ENCODE measurements at regions not wholly inside any gene's neighbourhood (a gene's known extent, or its start where the extent isn't known, plus 50 kb on each side); places are given as distances from the start of the nearest gene placed in this dataset.

GRCh38 chr17:14745541-14745940 is 444.7 kb downstream of the HS3ST3B1 start:
- Histone ChIP-seq H3K36me3 (no peaks in the 10 kb centered on the region), H3K27ac (no peak overlapping the region), H3K79me2 (ENCODE audit: low read depth) (no peaks in the 10 kb centered on the region), H3K4me1 (peaks cover 13% of the 10 kb centered on the region), H3K27me3 (no peaks in the 10 kb centered on the region), H4K20me1 (ENCODE audit: low read depth) (no peaks in the 10 kb centered on the region), H3K9me3 (ENCODE audit: low read depth) (no peaks in the 10 kb centered on the region), H3K9ac (no peak overlapping the region), H2AFZ (replicated peaks) (no peak overlapping the region), H3F3A (ENCODE audit: low read depth) (no peaks in the 10 kb centered on the region), H3K4me3 (no peak overlapping the region), H3K4me2 (no peak overlapping the region)
- no peak for DNase-seq (ENCODE audit: low spot score)
- Mint-ChIP-seq H3K4me1 (peaks cover 19% of the 10 kb centered on the region), H3K4me3 (no peak overlapping the region), H3K36me3 (no peaks in the 10 kb centered on the region), H3K9me3 (peaks cover 2% of the 10 kb centered on the region), H3K27me3 (ENCODE audit: insufficient read depth, low read depth) (peaks cover 4% of the 10 kb centered on the region), H3K27ac (no peak overlapping the region)
- TF ChIP-seq EZH2phosphoT487 (IDR thresholded peaks at IDR 0.05) = no peak
- TF ChIP-seq EZH2 (IDR thresholded peaks at IDR 0.05) = no peak
- no peak for TF ChIP-seq CTCF (IDR thresholded peaks at IDR 0.05)

- Mint-ChIP-seq H3K9me3 (peaks cover 2% of the 10 kb centered on the region), H3K4me1 (peaks cover 25% of the 10 kb centered on the region), H3K27ac (no peak overlapping the region), H3K36me3 (no peaks in the 10 kb centered on the region), H3K4me3 (no peak overlapping the region), H3K27me3 (ENCODE audit: insufficient read depth, low read depth) (peaks cover 4% of the 10 kb centered on the region)
- Histone ChIP-seq H3K27me3 (no peaks in the 10 kb centered on the region), H3F3A (ENCODE audit: low read depth) (no peaks in the 10 kb centered on the region), H3K79me2 (ENCODE audit: low read depth) (no peaks in the 10 kb centered on the region), H3K4me3 (no peak overlapping the region), H3K4me2 (no peak overlapping the region), H2AFZ (replicated peaks) (no peak overlapping the region), H4K20me1 (ENCODE audit: low read depth) (no peaks in the 10 kb centered on the region), H3K36me3 (no peaks in the 10 kb centered on the region), H3K9me3 (ENCODE audit: low read depth) (no peaks in the 10 kb centered on the region), H3K9ac (no peak overlapping the region), H3K27ac (no peak overlapping the region), H3K4me1 (peaks cover 13% of the 10 kb centered on the region)
- no peak for DNase-seq (ENCODE audit: low spot score)
- TF ChIP-seq CTCF (IDR thresholded peaks at IDR 0.05) (no peak), EZH2 (IDR thresholded peaks at IDR 0.05) (no peak), EZH2phosphoT487 (IDR thresholded peaks at IDR 0.05) (no peak)
These were observed 444.0 kb downstream of the HS3ST3B1 start for GRCh38 chr17:14744761-14745473.

GRCh38 chr17:14741491-14741890 is 440.6 kb downstream of the HS3ST3B1 start:
- H3K4me1 Mint-ChIP-seq = peaks cover 47% of the 10 kb centered on the region
- H3K27ac Mint-ChIP-seq = no peak overlapping the region
- H3K27me3 Mint-ChIP-seq (ENCODE audit: insufficient read depth, low read depth) = peaks cover 2% of the 10 kb centered on the region
- H3K4me3 Mint-ChIP-seq = no peak overlapping the region
- H3K27me3 ChIP-seq = no peaks in the 10 kb centered on the region
- H3K9me3 Mint-ChIP-seq = no peaks in the 10 kb centered on the region
- DNase-seq (ENCODE audit: low spot score) = no peak
- no peaks in the 10 kb centered on the region for H3K79me2 ChIP-seq (ENCODE audit: low read depth)
- TF ChIP-seq EZH2 (IDR thresholded peaks at IDR 0.05) = no peak
- TF ChIP-seq EZH2phosphoT487 (IDR thresholded peaks at IDR 0.05) = no peak
- TF ChIP-seq CTCF (IDR thresholded peaks at IDR 0.05) = no peak
- H3F3A ChIP-seq (ENCODE audit: low read depth) = no peaks in the 10 kb centered on the region
- H3K36me3 ChIP-seq = no peaks in the 10 kb centered on the region
- H3K4me2 ChIP-seq = no peak overlapping the region
- H3K27ac ChIP-seq = no peak overlapping the region
- H4K20me1 ChIP-seq (ENCODE audit: low read depth) = no peaks in the 10 kb centered on the region
- no peaks in the 10 kb centered on the region for H3K9me3 ChIP-seq (ENCODE audit: low read depth)
- no peaks in the 10 kb centered on the region for H3K36me3 Mint-ChIP-seq
- peak overlapping the region; percentile 48 for H2AFZ ChIP-seq (replicated peaks)
- H3K4me1 ChIP-seq = peaks cover 20% of the 10 kb centered on the region
- H3K4me3 ChIP-seq = no peak overlapping the region
- H3K9ac ChIP-seq = no peak overlapping the region
